ENCODE measurements at regions not wholly inside any gene's neighbourhood (a gene's known extent, or its start where the extent isn't known, plus 50 kb on each side); places are given as distances from the start of the nearest gene placed in this dataset.

DNA sequence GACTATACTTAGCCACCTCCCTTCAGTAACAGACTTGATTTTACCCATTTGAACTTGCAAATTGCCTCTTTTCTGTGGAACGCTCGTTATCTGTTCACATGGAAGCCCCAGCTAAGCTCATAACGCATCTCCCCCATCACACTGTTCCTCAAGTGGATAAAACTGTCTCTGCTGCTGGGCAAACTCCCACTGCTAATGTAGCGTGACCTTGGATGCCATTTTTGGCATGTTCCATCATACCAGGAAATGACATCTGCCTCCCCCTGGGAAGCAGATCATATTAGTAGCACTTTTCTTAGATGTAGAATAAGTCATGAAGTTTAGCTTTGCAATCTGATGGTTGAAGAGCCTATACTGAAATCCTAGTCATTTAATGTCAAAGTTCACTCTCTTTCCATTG, 528.7 kb upstream of the PLXNA2 start:
- WGBS, 2 experiments (ENCODE audit: insufficient coverage in 1 of 2, insufficient read length in 1 of 2): 93 to 100% methylated on average over 3 to 4 of the region's 4 CpGs
- H3K27me3 Mint-ChIP-seq (ENCODE audit: insufficient read depth): no peaks in the 10 kb centered on the region
- H3K4me3 Mint-ChIP-seq: no peak overlapping the region
- H3K9me3 Mint-ChIP-seq: no peaks in the 10 kb centered on the region
- Histone ChIP-seq H3K36me3 (ENCODE audit: control insufficient read depth, insufficient read depth, low read length) (no peaks in the 10 kb centered on the region), H3K27me3 (ENCODE audit: control insufficient read depth, insufficient read depth, low read length, poor library complexity, severe bottlenecking) (no peaks in the 10 kb centered on the region), H3K9ac (ENCODE audit: extremely low read depth, low read length, poor library complexity, severe bottlenecking) (no peak overlapping the region), H3K27ac (ENCODE audit: low read depth, low read length) (no peak overlapping the region), H3K9me3 (ENCODE audit: control insufficient read depth, low read length) (no peaks in the 10 kb centered on the region), H3K4me1 (ENCODE audit: control insufficient read depth, insufficient read depth, low read length) (no peaks in the 10 kb centered on the region), H3K4me3 (ENCODE audit: low read length) (no peak overlapping the region)
- H3K36me3 Mint-ChIP-seq (ENCODE audit: low read depth): no peaks in the 10 kb centered on the region
- no peak for DNase-seq
- TF ChIP-seq, protein P1, sequence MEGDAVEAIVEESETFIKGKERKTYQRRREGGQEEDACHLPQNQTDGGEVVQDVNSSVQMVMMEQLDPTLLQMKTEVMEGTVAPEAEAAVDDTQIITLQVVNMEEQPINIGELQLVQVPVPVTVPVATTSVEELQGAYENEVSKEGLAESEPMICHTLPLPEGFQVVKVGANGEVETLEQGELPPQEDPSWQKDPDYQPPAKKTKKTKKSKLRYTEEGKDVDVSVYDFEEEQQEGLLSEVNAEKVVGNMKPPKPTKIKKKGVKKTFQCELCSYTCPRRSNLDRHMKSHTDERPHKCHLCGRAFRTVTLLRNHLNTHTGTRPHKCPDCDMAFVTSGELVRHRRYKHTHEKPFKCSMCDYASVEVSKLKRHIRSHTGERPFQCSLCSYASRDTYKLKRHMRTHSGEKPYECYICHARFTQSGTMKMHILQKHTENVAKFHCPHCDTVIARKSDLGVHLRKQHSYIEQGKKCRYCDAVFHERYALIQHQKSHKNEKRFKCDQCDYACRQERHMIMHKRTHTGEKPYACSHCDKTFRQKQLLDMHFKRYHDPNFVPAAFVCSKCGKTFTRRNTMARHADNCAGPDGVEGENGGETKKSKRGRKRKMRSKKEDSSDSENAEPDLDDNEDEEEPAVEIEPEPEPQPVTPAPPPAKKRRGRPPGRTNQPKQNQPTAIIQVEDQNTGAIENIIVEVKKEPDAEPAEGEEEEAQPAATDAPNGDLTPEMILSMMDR (conservative IDR thresholded peaks at IDR 0.05): no peak
- H3K4me1 Mint-ChIP-seq: no peaks in the 10 kb centered on the region
- H3K27ac Mint-ChIP-seq: no peak overlapping the region

DNA sequence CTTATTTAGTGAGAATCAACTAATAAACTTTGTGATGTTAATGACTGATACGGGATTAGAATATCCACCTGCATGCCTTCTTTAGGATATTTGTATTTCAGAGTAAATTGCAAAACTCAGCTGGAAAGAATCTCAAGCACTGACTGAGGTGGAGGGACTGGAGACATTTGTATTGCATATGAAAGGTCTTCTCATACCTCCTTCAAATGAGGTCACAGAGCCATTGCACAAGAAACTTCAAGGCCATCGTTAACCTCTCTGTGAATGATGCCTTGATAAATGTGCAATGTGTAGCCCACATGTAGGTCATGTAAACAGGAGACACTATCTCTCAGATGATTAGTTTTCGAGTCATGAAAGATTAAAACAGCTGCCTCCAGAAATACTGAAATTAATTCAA, 531.7 kb upstream of the PLXNA2 start:
- TF ChIP-seq, protein P1 (conservative IDR thresholded peaks at IDR 0.05): no peak
- Histone ChIP-seq H3K36me3 (ENCODE audit: control insufficient read depth, insufficient read depth, low read length) (no peaks in the 10 kb centered on the region), H3K9ac (ENCODE audit: extremely low read depth, low read length, poor library complexity, severe bottlenecking) (no peak overlapping the region), H3K4me3 (ENCODE audit: low read length) (no peak overlapping the region), H3K27me3 (ENCODE audit: control insufficient read depth, insufficient read depth, low read length, poor library complexity, severe bottlenecking) (no peaks in the 10 kb centered on the region), H3K4me1 (ENCODE audit: control insufficient read depth, insufficient read depth, low read length) (no peaks in the 10 kb centered on the region), H3K9me3 (ENCODE audit: control insufficient read depth, low read length) (no peaks in the 10 kb centered on the region), H3K27ac (ENCODE audit: low read depth, low read length) (no peak overlapping the region)
- DNase-seq: no peak
- no peaks in the 10 kb centered on the region for H3K36me3 Mint-ChIP-seq (ENCODE audit: low read depth)
- no peaks in the 10 kb centered on the region for H3K4me1 Mint-ChIP-seq
- no peaks in the 10 kb centered on the region for H3K9me3 Mint-ChIP-seq
- H3K27me3 Mint-ChIP-seq (ENCODE audit: insufficient read depth): no peaks in the 10 kb centered on the region
- no peak overlapping the region for H3K4me3 Mint-ChIP-seq
- no peak overlapping the region for H3K27ac Mint-ChIP-seq
- 93 to 100% methylated on average over 2 to 3 of the region's 3 CpGs for WGBS, 2 experiments (ENCODE audit: insufficient coverage in 1 of 2, insufficient read length in 1 of 2)

DNA sequence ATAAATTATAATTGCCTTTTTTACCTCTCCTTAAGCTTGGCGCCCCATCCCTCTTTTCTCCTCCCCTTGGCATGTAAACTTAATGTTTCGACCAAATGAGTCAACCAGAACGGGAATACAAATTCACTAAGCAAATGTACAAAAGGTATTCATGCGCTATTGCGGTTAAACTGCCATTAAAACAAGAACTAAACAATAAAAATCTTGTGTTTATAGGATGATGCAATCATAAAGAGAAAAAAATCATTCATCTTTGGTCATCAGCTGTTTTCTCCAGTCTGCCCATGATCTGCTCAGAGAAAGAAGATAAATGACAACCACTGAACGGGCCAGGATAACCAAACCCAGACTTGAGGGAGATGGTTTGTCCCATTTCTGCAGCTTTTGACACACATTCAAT, 534.2 kb upstream of the PLXNA2 start:
- no peaks in the 10 kb centered on the region for H3K9me3 ChIP-seq (ENCODE audit: control insufficient read depth, low read length)
- no peaks in the 10 kb centered on the region for H3K4me1 ChIP-seq (ENCODE audit: control insufficient read depth, insufficient read depth, low read length)
- Mint-ChIP-seq H3K4me1 (no peaks in the 10 kb centered on the region), H3K36me3 (ENCODE audit: low read depth) (no peaks in the 10 kb centered on the region), H3K4me3 (no peak overlapping the region), H3K27ac (no peak overlapping the region), H3K27me3 (ENCODE audit: insufficient read depth) (no peaks in the 10 kb centered on the region), H3K9me3 (no peaks in the 10 kb centered on the region)
- DNase-seq: no peak
- no peak overlapping the region for H3K4me3 ChIP-seq (ENCODE audit: low read length)
- no peaks in the 10 kb centered on the region for H3K27me3 ChIP-seq (ENCODE audit: control insufficient read depth, insufficient read depth, low read length, poor library complexity, severe bottlenecking)
- H3K27ac ChIP-seq (ENCODE audit: low read depth, low read length): no peak overlapping the region
- no peaks in the 10 kb centered on the region for H3K36me3 ChIP-seq (ENCODE audit: control insufficient read depth, insufficient read depth, low read length)
- H3K9ac ChIP-seq (ENCODE audit: extremely low read depth, low read length, poor library complexity, severe bottlenecking): no peak overlapping the region
- TF ChIP-seq, protein P1 (conservative IDR thresholded peaks at IDR 0.05): no peak
- WGBS, 2 experiments (ENCODE audit: insufficient coverage in 1 of 2, insufficient read length in 1 of 2): 92% methylated on average over 6 of the region's 6 CpGs; no CpG with 5 or more reads in 1 of the 2 experiments

All from endodermal cell (in vitro differentiated cells).